GM18505 (cell line): ENCODE measurements at regions not wholly inside any gene's neighbourhood (a gene's known extent, or its start where the extent isn't known, plus 50 kb on each side); places are given as distances from the start of the nearest gene placed in this dataset.
"Not testable (repeated sequence)": the region's sequence is repeated elsewhere in the genome, so short reads cannot be mapped to it uniquely, and the experiment has no call there.

Source experiments
- ATAC-seq: cut with Tn5 transposase; IDR thresholded peaks from one replicate; pipeline ENCODE4 v1.9.1; 2021; ENCODE audit not compliant: unreplicated experiment
- POLR2A ChIP-seq: IDR thresholded peaks from 4 replicates; pipeline ENCODE4 v1.6.1; 2011; ENCODE audit warnings: borderline replicate concordance; ENCODE audit not compliant: insufficient read depth, insufficient read length; ENCODE audit errors: extremely low read depth

DNA sequence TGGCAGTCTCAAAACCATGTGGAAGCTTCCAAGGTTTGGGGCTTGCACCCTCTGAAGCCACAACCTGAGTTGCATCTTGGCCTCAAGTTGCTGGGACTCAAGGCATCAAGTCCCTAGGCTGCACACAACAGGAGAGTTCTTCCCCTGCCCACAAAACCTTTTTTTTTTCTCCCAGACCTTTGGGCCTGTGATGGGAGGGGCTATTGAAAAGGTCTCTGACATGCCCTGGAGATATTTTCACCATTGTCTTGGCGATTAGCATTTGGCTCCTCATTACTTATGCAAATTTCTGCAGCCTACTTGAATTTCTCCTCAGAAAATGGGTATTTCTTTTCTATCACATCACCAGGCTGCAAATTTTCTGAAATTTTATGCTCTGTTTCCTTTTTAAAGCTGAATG lies 349.5 kb upstream of the EDA2R start:
- TF ChIP-seq POLR2A, result no peak
- ATAC-seq, result no peak

GRCh38 chrX:66961665-66962064 lies 322.8 kb upstream of the EDA2R start:
- ATAC-seq, result no peak
- no peak for TF ChIP-seq POLR2A

DNA sequence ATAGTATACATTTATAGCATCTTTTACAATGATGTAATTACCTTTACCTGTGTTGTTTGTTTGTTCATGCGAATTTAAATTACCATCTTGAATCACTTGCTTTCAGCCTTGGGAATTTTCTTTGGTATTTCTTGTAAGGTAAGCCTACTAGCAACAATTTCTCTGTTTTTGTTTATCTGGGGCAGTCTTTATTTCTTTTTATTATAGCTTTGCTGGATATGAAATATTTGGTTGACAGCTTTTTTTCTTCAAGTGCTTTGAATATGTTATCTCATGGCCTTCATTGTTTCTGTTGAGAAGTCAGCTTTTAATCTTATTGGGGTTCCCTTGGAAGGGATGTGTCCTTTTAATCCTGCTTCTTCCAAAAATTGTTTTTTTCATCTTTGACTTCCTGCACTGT lies 292.8 kb upstream of the EDA2R start:
- TF ChIP-seq POLR2A, result no peak
- no peak for ATAC-seq

- ATAC-seq, result not testable (repeated sequence)
Observed at GRCh38 chrX:66930516-66930915, 291.6 kb upstream of the EDA2R start.

- no peak for TF ChIP-seq POLR2A
- ATAC-seq, result no peak
Observed at GRCh38 chrX:66920296-66920695, 281.4 kb upstream of the EDA2R start.

GRCh38 chrX:66919280-66919832 lies 280.5 kb upstream of the EDA2R start:
- no peak for ATAC-seq
- no peak for TF ChIP-seq POLR2A

- ATAC-seq, result no peak
- no peak for TF ChIP-seq POLR2A
Observed at GRCh38 chrX:66918511-66918910, 279.6 kb upstream of the EDA2R start.

DNA sequence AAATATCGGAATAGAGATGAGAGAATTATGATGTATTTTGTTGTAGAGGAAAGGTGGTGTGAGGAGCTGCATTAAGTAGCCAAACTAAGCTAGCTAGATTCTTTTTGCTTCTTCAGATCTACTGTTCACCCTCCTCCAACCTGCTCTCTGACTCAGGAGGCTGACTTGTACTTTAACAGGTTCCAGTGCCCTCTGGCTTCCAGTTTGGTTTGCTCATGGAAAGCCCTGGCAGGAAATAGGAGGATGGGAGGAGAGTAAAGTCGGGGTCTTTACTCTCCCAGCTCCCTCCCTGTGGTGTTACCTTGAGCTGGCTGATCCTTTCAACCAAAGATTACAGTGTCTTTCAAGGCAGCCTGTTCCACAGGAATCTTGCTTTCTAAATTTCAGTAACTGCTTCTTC lies 277.0 kb upstream of the EDA2R start:
- TF ChIP-seq POLR2A, result no peak
- no peak for ATAC-seq

DNA sequence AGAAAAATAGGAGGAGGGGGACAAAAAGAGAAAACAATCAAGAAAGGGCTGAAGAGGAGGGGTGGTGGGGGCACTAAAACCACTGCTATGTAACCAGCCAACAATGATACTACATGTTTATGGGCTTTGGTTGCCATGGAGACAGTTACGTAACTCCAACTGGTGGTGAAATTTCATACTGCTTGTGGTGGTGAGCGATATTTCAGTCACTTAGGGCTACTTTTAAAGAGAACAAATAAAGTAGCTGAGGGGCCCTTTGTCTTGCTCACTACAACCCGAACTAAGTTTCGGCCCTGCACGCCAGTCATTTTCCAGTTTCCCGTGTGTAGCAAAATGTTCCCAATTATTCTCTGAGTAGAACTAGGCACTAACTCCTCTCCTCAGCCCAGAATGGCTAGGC lies 275.2 kb upstream of the EDA2R start:
- no peak for ATAC-seq
- TF ChIP-seq POLR2A, result no peak

DNA sequence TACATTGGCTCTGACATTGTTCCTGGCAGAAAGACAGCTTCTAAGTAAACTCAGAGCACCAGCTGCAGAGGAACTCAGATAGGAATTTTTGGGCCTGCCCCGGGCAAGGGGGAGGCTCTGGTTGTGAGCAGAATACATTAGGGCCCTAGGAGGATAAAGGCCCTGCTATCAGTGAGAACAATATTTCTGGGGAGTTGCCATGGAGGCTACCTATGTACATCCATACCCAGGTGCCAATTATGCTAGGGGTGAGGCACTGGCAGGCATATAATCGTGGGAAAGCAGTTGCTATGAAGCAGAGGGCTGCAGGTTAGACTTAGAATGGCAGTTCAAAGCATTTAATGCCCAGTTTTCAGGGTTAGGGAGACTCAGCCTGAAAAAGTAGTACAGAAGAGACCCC lies 273.5 kb upstream of the EDA2R start:
- no peak for TF ChIP-seq POLR2A
- ATAC-seq, result no peak

GRCh38 chrX:66902081-66902480 lies 263.2 kb upstream of the EDA2R start:
- no peak for ATAC-seq
- no peak for TF ChIP-seq POLR2A

DNA sequence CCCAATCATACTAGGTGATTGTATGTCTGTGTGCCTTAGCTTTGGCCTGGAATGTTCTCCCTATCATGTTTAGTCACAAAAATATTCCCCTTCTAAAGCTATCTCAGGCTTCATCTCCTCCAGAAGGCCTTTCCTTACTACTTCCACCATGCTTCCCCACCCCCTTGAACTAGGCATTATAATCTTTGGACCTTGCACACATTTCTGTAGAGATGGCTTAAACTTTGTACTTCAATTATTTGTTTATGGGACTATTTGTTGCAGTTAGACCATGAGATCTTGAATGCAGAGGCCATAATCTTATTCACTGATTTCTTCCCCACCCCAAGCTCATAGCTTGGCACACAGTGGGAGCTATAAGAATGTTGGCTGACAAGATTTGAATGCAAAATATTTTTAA lies 262.0 kb upstream of the EDA2R start:
- TF ChIP-seq POLR2A, result no peak
- ATAC-seq, result no peak

DNA sequence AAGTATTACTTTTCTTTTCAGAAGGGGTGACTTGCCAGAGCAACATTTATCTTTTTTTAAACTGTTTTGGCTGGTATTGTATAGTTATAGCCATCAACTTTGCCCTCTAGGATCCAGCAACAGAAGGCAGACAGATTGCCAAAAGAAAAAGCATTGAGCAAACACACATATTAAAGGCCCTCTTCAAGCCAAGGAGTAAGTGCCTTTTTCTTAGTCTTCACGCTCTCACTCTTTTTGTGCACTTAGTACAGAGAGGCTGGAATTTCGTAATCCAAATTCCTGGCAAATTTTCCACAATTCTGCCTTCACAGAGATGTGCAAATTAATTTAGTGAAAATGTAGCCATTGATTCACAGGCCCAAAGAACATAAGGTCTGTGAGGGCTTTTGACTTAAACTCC lies 253.1 kb upstream of the EDA2R start:
- no peak for TF ChIP-seq POLR2A
- ATAC-seq, result no peak

GRCh38 chrX:66889418-66889817 lies 250.5 kb upstream of the EDA2R start:
- TF ChIP-seq POLR2A, result no peak
- no peak for ATAC-seq

DNA sequence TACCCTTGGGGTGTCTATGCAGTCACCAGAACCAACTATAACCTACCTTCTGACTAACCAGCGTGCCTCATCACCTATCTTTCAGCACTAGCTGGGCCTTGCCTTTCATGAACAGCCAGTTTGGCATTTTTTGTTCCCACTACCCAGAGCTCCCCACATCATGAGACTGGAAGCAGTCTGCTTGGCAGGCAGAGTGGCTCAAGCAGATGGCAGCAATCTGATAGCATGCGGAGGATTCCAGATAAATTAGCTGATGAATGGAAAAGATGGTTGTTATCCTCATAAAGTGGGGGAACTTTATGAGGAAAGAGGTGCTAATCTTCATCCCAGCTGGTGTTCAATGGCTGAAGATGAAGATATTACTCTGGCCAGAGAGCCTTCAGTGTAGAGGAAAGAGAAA lies 243.2 kb upstream of the EDA2R start:
- no peak for ATAC-seq
- no peak for TF ChIP-seq POLR2A

DNA sequence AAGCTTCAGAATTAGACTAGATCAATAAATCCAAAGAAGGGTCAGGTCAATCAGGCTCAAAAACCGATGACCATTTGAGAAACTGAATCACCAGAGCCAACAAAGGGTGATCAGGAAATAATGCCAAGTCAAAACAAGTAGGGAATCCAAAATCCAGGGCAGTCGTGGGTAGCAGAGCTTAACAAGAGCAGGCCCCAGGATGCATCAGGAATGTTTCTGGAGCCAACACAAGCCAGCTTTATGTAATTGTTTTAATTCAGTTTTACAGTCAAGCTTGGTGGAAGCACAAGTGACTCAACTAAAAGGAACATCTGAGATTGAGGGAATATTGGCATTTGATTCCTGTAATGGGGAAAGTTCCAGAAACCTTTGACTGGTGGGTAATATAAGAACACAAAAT lies 237.9 kb upstream of the EDA2R start:
- no peak for ATAC-seq
- TF ChIP-seq POLR2A, result no peak

DNA sequence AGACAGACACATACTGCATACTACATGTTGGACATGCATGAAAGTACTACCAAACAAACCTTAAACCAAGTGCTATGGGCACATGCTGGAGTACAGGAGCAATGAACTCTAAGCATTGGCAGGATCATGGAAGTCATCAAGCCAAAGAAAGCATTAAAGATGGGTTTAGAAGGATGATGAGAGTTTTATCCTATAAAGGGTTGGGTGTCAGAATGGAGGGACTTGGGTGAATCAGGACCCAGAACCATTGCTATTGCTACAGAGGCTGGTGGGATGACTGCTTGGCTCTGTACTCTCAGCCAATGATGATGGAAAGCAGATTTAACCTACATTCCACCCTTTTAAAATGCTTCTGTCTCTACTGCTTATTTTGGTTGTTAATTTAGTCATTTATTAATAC lies 233.9 kb upstream of the EDA2R start:
- TF ChIP-seq POLR2A, result no peak
- no peak for ATAC-seq
